ENCODE measurements at regions not wholly inside any gene's neighbourhood (a gene's known extent, or its start where the extent isn't known, plus 50 kb on each side); places are given as distances from the start of the nearest gene placed in this dataset.

DNA sequence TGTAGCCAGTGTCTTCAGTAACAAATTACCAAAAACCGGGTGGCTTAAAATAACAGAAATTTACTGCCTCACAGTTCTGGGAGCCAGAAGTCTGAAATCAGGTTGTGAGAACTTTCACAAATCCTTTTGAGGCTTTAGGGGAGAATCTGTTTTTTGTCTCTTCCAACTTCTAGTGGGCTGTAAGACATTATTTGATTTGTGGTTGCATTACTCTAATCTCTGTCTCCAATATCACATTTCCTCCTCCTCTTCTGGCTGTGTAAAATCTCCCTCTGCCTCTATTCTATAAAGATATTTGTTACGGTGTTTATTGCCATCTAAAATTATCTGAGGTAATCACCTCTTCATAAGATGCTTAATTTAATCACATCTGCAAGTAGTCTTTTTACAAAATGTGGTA is 1039.6 kb upstream of the LRRN3 start:
- Histone ChIP-seq H3K4me3 (ENCODE audit: low read depth in 1 of 2, low read length in 2 of 2) (no peak overlapping the region), H3K27me3 (ENCODE audit: low read depth, low read length) (no peaks in the 10 kb centered on the region), H3K36me3 (ENCODE audit: control insufficient read depth in 1 of 2, insufficient read depth in 2 of 2, low read length in 2 of 2) (no peaks in the 10 kb centered on the region), H3K27ac (ENCODE audit: low read length) (no peak overlapping the region), H3K4me1 (ENCODE audit: control insufficient read depth in 1 of 2, insufficient read depth in 2 of 2, low read length in 2 of 2) (no peaks in the 10 kb centered on the region), H3K9me3 (ENCODE audit: control insufficient read depth in 1 of 2, low read length in 2 of 2) (no peaks in the 10 kb centered on the region)

DNA sequence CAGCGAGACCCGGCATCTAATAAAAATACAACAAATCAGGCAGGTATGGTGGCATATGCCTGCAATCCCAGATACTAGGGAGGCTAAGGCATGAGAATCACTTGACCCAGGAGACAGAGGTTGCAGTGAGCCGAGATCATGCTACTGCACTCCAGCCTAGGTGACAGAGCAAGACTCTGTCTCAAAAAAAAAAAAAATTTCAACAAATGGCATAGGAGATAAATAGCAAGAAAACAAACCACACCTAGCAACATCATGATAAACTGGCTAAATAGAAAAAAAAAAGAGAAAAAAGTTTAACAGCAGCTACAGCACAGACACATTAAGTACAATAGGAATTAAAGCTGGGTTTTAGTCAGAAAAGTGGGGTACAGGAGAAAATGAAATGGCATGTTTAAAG is 1034.6 kb upstream of the LRRN3 start:
- Histone ChIP-seq H3K4me1 (ENCODE audit: control insufficient read depth in 1 of 2, insufficient read depth in 2 of 2, low read length in 2 of 2) (no peaks in the 10 kb centered on the region), H3K36me3 (ENCODE audit: control insufficient read depth in 1 of 2, insufficient read depth in 2 of 2, low read length in 2 of 2) (no peaks in the 10 kb centered on the region), H3K27me3 (ENCODE audit: low read depth, low read length) (no peaks in the 10 kb centered on the region), H3K4me3 (ENCODE audit: low read depth in 1 of 2, low read length in 2 of 2) (no peak overlapping the region), H3K27ac (ENCODE audit: low read length) (no peak overlapping the region), H3K9me3 (ENCODE audit: control insufficient read depth in 1 of 2, low read length in 2 of 2) (no peaks in the 10 kb centered on the region)

DNA sequence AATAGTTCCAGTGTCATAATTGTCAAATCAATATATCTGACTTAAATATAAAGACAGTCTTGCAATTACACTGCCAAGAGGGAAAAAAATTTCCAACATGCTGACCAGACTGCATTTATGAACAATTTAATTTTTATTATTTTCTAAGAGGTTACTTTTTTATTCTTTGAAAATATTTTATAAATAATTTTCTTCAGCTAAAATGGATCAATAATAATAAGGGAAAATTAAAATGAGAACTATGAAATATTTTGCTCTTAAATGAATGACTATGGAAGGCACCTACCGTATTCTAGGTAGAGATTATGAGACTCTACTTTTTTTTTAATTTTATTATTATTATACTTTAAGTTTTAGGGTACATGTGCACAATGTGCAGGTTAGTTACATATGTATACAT is 1032.5 kb upstream of the LRRN3 start:
- Histone ChIP-seq H3K36me3 (ENCODE audit: control insufficient read depth in 1 of 2, insufficient read depth in 2 of 2, low read length in 2 of 2) (no peaks in the 10 kb centered on the region), H3K4me1 (ENCODE audit: control insufficient read depth in 1 of 2, insufficient read depth in 2 of 2, low read length in 2 of 2) (no peaks in the 10 kb centered on the region), H3K27me3 (ENCODE audit: low read depth, low read length) (no peaks in the 10 kb centered on the region), H3K27ac (ENCODE audit: low read length) (no peak overlapping the region), H3K4me3 (ENCODE audit: low read depth in 1 of 2, low read length in 2 of 2) (no peak overlapping the region), H3K9me3 (ENCODE audit: control insufficient read depth in 1 of 2, low read length in 2 of 2) (no peaks in the 10 kb centered on the region)

DNA sequence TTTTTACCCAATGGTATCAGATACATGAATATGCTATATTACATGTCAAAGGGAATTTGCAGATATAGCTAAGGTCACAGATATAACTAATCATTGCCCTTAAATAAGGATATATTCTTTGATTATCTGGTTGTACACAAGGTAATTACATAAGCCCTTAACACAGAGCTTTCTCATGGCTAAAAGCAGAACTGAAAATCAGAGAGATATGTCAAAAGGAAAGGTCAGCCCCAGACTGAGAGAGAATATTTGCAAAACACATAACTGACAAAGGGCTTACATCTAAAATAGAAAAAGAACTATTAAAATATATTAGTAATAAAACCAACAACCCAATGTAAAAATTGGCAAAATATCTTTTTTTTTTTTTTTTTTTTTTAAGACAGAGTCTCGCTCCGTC is 1029.5 kb upstream of the LRRN3 start:
- H3K27ac ChIP-seq (ENCODE audit: low read length), result no peak overlapping the region

DNA sequence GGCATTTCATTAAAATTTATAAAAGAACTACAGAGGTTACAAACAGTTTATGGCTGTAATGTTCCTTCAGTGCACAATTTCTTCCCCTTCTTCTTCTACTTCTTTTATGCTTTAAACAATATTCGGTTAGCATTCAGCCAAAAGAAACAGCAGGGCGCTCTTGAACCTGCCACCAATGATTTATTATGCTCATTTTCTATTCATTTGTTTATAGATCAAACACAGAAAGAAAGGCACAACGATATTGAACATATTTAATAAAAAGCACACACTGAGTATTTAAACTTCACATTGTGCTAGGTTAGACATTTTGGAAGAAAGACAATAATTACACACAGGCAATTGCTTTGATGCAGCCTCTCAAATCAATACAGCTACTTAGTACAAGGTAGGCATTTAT is 1025.8 kb upstream of the LRRN3 start:
- Histone ChIP-seq H3K36me3 (ENCODE audit: control insufficient read depth in 1 of 2, insufficient read depth in 2 of 2, low read length in 2 of 2) (no peaks in the 10 kb centered on the region), H3K27me3 (ENCODE audit: low read depth, low read length) (no peaks in the 10 kb centered on the region), H3K9me3 (ENCODE audit: control insufficient read depth in 1 of 2, low read length in 2 of 2) (no peaks in the 10 kb centered on the region), H3K27ac (ENCODE audit: low read length) (no peak overlapping the region), H3K4me1 (ENCODE audit: control insufficient read depth in 1 of 2, insufficient read depth in 2 of 2, low read length in 2 of 2) (no peaks in the 10 kb centered on the region), H3K4me3 (ENCODE audit: low read depth in 1 of 2, low read length in 2 of 2) (no peak overlapping the region)

More for the DNA sequence above, 1029.5 kb upstream of the LRRN3 start:
- Histone ChIP-seq H3K27me3 (ENCODE audit: low read depth, low read length) (no peaks in the 10 kb centered on the region), H3K9me3 (ENCODE audit: control insufficient read depth in 1 of 2, low read length in 2 of 2) (no peaks in the 10 kb centered on the region), H3K4me1 (ENCODE audit: control insufficient read depth in 1 of 2, insufficient read depth in 2 of 2, low read length in 2 of 2) (no peaks in the 10 kb centered on the region), H3K4me3 (ENCODE audit: low read depth in 1 of 2, low read length in 2 of 2) (no peak overlapping the region), H3K36me3 (ENCODE audit: control insufficient read depth in 1 of 2, insufficient read depth in 2 of 2, low read length in 2 of 2) (no peaks in the 10 kb centered on the region)

DNA sequence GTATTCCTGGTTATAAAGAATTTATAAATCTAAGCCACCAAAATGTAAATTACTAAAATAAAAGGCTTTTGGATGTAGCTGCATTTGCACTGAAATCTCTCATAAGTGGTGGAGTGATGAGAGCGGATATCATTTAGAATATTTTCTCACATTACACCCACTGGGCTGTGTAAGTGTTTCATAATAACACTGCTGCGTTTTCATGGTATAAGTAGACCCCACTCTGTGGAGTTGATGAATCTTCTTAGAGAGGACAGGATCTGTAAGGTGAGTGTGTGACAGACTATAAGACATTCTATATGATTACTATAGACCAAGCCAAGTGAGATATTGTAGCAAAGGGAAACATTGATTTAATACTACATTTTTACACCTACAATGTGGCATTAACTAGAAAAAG is 1024.1 kb upstream of the LRRN3 start:
- H3K27ac ChIP-seq (ENCODE audit: low read length), result no peak overlapping the region
- H3K4me1 ChIP-seq (ENCODE audit: control insufficient read depth in 1 of 2, insufficient read depth in 2 of 2, low read length in 2 of 2), result no peaks in the 10 kb centered on the region
- no peaks in the 10 kb centered on the region for H3K27me3 ChIP-seq (ENCODE audit: low read depth, low read length)
- H3K36me3 ChIP-seq (ENCODE audit: control insufficient read depth in 1 of 2, insufficient read depth in 2 of 2, low read length in 2 of 2), result no peaks in the 10 kb centered on the region
- H3K9me3 ChIP-seq (ENCODE audit: control insufficient read depth in 1 of 2, low read length in 2 of 2), result no peaks in the 10 kb centered on the region
- no peak overlapping the region for H3K4me3 ChIP-seq (ENCODE audit: low read depth in 1 of 2, low read length in 2 of 2)

DNA sequence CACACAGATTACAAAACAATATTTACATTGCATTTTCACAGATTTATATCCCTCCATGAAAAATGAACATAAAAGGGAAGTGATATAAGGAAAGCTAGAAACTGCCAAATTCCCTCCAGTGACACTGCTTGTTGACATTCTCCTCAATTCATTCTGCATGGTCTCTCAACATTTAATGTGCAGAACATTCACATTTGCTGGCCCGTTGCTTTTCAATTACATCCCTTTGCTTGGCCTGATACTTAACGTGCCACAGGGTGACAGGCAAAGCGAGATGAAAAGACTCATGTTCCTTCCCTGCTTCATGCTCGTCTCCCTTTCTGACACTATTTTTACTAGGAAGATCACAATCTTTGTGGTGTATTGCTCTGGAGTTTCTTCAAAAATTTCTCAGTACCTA is 1019.7 kb upstream of the LRRN3 start:
- Histone ChIP-seq H3K4me1 (ENCODE audit: control insufficient read depth in 1 of 2, insufficient read depth in 2 of 2, low read length in 2 of 2) (no peaks in the 10 kb centered on the region), H3K9me3 (ENCODE audit: control insufficient read depth in 1 of 2, low read length in 2 of 2) (no peaks in the 10 kb centered on the region), H3K4me3 (ENCODE audit: low read depth in 1 of 2, low read length in 2 of 2) (no peak overlapping the region), H3K27me3 (ENCODE audit: low read depth, low read length) (no peaks in the 10 kb centered on the region), H3K27ac (ENCODE audit: low read length) (no peak overlapping the region), H3K36me3 (ENCODE audit: control insufficient read depth in 1 of 2, insufficient read depth in 2 of 2, low read length in 2 of 2) (no peaks in the 10 kb centered on the region)

DNA sequence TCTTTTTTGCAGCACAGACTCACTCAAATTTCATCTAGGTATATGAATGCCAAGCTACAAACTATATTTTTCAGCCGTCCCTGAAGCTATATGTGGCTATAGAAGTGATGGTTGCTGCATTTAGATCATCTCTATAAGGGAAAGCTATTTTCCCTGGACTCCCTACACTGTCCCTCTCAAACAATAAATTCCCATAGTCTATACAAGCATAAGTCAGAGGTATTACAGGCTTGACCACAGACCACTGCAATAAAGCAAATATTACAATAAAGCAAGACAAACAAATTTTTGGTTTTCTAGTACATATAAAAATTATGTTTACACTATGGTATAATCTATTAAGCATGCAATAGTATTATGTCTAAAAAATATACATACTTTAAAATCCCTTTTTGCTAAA is 1015.5 kb upstream of the LRRN3 start:
- peaks cover 0 to 2% of the 10 kb centered on the region in 2 donors for H3K9me3 ChIP-seq (ENCODE audit: control insufficient read depth in 1 of 2, low read length in 2 of 2)
- no peaks in the 10 kb centered on the region for H3K27me3 ChIP-seq (ENCODE audit: low read depth, low read length)
- H3K4me3 ChIP-seq (ENCODE audit: low read depth in 1 of 2, low read length in 2 of 2), result no peak overlapping the region
- no peak overlapping the region for H3K27ac ChIP-seq (ENCODE audit: low read length)
- no peaks in the 10 kb centered on the region for H3K36me3 ChIP-seq (ENCODE audit: control insufficient read depth in 1 of 2, insufficient read depth in 2 of 2, low read length in 2 of 2)
- no peaks in the 10 kb centered on the region for H3K4me1 ChIP-seq (ENCODE audit: control insufficient read depth in 1 of 2, insufficient read depth in 2 of 2, low read length in 2 of 2)

DNA sequence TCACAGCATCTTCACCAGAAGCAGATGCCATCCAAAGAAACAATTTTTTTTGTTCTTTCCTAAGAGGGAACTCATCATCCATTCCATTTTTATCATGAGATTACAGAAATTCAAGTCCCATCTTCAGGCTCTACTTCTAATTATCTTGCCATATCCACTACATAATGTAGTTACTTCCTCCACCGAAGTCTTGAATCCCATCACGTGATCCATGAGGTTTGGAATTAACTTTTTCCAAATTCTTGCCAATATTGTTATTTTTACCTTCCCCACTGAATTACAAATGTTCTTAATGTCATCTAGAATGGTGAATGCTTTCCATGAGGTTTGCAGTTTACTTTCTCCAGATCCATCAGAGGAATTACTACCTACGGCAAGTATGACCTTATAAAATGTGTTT is 1014.7 kb upstream of the LRRN3 start:
- H3K4me1 ChIP-seq (ENCODE audit: control insufficient read depth in 1 of 2, insufficient read depth in 2 of 2, low read length in 2 of 2), result no peaks in the 10 kb centered on the region
- no peak overlapping the region for H3K4me3 ChIP-seq (ENCODE audit: low read depth in 1 of 2, low read length in 2 of 2)
- H3K36me3 ChIP-seq (ENCODE audit: control insufficient read depth in 1 of 2, insufficient read depth in 2 of 2, low read length in 2 of 2), result no peaks in the 10 kb centered on the region
- H3K27me3 ChIP-seq (ENCODE audit: low read depth, low read length), result no peaks in the 10 kb centered on the region
- no peak overlapping the region for H3K27ac ChIP-seq (ENCODE audit: low read length)
- peaks cover 0 to 2% of the 10 kb centered on the region in 2 donors for H3K9me3 ChIP-seq (ENCODE audit: control insufficient read depth in 1 of 2, low read length in 2 of 2)

DNA sequence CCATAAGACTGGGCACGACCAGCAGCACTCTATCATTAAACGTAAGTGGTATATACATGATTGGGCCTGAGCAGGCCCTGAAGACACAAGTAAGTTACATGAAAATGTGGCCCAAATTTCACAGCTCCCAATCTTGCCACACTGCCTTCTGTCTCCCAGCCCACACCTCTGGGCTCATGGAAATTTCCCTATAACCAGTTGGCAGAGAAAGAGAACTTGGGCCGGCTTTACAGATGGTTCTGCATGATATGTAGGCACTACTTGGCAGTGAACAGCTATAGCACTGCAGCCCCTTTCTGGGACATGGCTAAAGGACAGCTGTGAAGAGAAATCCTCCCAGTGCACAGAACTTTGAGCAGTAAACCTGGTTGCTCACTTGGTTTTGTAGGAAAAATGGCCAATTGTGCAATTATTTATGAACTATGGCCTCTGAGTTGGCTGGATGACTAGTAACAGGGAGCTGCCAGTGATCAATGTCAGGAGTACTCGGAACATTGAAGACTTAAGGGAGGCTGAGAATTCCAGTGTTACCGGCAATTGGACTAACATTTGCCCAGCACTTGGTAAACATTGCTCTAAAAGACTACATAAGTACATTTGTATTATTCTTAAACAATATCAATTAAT is 1006.6 kb upstream of the LRRN3 start:
- H3K36me3 ChIP-seq (ENCODE audit: control insufficient read depth in 1 of 2, insufficient read depth in 2 of 2, low read length in 2 of 2), result no peaks in the 10 kb centered on the region
- H3K4me1 ChIP-seq (ENCODE audit: control insufficient read depth in 1 of 2, insufficient read depth in 2 of 2, low read length in 2 of 2), result no peaks in the 10 kb centered on the region
- no peaks in the 10 kb centered on the region for H3K27me3 ChIP-seq (ENCODE audit: low read depth, low read length)
- no peaks in the 10 kb centered on the region for H3K9me3 ChIP-seq (ENCODE audit: control insufficient read depth in 1 of 2, low read length in 2 of 2)
- H3K4me3 ChIP-seq (ENCODE audit: low read depth in 1 of 2, low read length in 2 of 2), result no peak overlapping the region
- no peak overlapping the region for H3K27ac ChIP-seq (ENCODE audit: low read length)

DNA sequence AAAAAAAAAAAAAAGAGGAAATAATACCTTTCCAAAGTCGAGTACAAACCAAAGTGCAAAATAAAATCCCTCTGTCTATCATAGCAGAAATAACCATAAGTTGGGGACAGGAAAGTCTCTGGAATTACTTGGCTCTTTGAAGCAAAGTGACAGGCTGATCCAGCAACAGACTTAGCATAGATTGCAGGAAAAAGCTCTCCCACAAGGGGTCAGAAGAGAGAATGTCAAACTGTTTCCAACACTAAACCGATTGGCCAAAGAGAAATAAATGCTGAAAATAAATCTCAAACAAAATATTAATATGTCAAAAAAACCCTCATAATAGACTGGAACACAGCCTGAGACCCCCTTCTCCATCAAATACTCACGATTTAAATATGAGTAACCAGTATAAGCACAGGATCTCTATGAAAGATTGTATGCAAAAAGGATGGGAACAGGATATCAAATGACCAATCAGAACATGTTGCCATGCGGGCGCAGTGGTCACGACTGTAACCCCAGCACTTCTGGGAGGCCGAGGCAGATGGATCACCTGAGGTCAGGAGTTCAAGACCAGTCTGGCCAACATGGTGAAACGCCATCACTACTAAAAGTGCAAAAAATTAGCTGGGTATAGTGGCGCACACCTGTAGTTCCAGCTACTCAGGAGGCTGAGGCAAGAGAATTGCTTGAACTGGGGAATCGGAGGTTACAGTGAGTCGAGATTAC is 1000.7 kb upstream of the LRRN3 start:
- Histone ChIP-seq H3K36me3 (ENCODE audit: control insufficient read depth in 1 of 2, insufficient read depth in 2 of 2, low read length in 2 of 2) (no peaks in the 10 kb centered on the region), H3K9me3 (ENCODE audit: control insufficient read depth in 1 of 2, low read length in 2 of 2) (no peaks in the 10 kb centered on the region), H3K4me3 (ENCODE audit: low read depth in 1 of 2, low read length in 2 of 2) (no peak overlapping the region), H3K4me1 (ENCODE audit: control insufficient read depth in 1 of 2, insufficient read depth in 2 of 2, low read length in 2 of 2) (peaks cover 0 to 3% of the 10 kb centered on the region in 2 donors), H3K27ac (ENCODE audit: low read length) (no peak overlapping the region), H3K27me3 (ENCODE audit: low read depth, low read length) (no peaks in the 10 kb centered on the region)

Measured in muscle layer of duodenum (tissue), 2 donors.